ENCODE measurements at regions not wholly inside any gene's neighbourhood (a gene's known extent, or its start where the extent isn't known, plus 50 kb on each side); places are given as distances from the start of the nearest gene placed in this dataset.
"Not testable (repeated sequence)": the region's sequence is repeated elsewhere in the genome, so short reads cannot be mapped to it uniquely, and the experiment has no call there.

DNA sequence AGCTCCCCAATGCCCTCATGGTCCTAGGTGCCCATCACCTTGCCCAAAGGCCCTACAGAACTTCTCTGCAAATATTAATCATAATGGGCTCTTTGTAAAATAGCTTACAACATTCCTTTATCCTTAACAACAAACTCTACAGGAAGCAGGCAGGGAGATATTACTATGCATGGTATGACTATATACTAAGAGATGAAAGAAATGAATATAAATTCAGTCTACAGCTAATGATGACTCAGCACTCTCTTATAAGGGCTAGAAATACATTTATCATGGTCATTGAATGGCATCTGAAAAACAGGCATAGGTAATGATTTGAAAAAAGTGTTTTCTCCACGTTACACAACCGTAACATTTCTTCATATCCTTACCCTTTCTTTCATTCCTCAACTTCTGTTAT, 254.8 kb upstream of the DSEL start:
- H3K36me3 Mint-ChIP-seq (ENCODE audit: insufficient read depth) = no peaks in the 10 kb centered on the region
- no peak for DNase-seq (ENCODE audit: low spot score, unreplicated experiment)
- no peaks in the 10 kb centered on the region for H3K4me1 Mint-ChIP-seq (ENCODE audit: low read depth)
- TF ChIP-seq, protein P1, sequence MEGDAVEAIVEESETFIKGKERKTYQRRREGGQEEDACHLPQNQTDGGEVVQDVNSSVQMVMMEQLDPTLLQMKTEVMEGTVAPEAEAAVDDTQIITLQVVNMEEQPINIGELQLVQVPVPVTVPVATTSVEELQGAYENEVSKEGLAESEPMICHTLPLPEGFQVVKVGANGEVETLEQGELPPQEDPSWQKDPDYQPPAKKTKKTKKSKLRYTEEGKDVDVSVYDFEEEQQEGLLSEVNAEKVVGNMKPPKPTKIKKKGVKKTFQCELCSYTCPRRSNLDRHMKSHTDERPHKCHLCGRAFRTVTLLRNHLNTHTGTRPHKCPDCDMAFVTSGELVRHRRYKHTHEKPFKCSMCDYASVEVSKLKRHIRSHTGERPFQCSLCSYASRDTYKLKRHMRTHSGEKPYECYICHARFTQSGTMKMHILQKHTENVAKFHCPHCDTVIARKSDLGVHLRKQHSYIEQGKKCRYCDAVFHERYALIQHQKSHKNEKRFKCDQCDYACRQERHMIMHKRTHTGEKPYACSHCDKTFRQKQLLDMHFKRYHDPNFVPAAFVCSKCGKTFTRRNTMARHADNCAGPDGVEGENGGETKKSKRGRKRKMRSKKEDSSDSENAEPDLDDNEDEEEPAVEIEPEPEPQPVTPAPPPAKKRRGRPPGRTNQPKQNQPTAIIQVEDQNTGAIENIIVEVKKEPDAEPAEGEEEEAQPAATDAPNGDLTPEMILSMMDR (IDR thresholded peaks at IDR 0.05; ENCODE audit: unreplicated experiment) = no peak
- H3K4me3 Mint-ChIP-seq (ENCODE audit: low read depth) = no peak overlapping the region
- H3K27ac Mint-ChIP-seq = no peak overlapping the region
- no peaks in the 10 kb centered on the region for H3K27me3 Mint-ChIP-seq
- H3K9me3 Mint-ChIP-seq (ENCODE audit: low read depth) = no peaks in the 10 kb centered on the region

GRCh38 chr18:67770520-67770919, 254.0 kb upstream of the DSEL start:
- no peak for DNase-seq (ENCODE audit: low spot score, unreplicated experiment)
- no peak overlapping the region for H3K4me3 Mint-ChIP-seq (ENCODE audit: low read depth)
- H3K4me1 Mint-ChIP-seq (ENCODE audit: low read depth) = no peaks in the 10 kb centered on the region
- H3K27ac Mint-ChIP-seq = no peak overlapping the region
- no peaks in the 10 kb centered on the region for H3K27me3 Mint-ChIP-seq
- H3K36me3 Mint-ChIP-seq (ENCODE audit: insufficient read depth) = no peaks in the 10 kb centered on the region
- no peaks in the 10 kb centered on the region for H3K9me3 Mint-ChIP-seq (ENCODE audit: low read depth)
- TF ChIP-seq, protein P1 (IDR thresholded peaks at IDR 0.05; ENCODE audit: unreplicated experiment) = no peak

DNA sequence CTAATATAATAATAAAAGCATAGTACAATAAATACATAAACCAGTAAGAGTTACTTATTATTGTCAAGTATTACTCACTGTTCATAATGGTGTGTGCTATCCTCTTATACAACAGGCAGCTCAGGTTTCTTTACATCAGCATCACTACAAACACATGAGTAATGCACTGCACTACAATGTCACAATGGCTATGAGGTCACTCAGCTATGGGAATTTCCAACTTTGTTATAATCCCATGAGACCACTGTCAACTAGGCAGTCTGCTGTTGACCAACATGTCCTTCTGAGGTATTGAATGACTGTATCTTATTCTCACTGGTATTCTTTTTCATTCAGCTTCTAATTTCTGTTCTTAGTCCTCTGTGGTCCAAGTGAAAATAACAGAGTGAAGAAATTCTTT, 250.4 kb upstream of the DSEL start:
- no peak for DNase-seq (ENCODE audit: low spot score, unreplicated experiment)
- Mint-ChIP-seq H3K4me1 (ENCODE audit: low read depth) (no peaks in the 10 kb centered on the region), H3K27ac (no peak overlapping the region)

DNA sequence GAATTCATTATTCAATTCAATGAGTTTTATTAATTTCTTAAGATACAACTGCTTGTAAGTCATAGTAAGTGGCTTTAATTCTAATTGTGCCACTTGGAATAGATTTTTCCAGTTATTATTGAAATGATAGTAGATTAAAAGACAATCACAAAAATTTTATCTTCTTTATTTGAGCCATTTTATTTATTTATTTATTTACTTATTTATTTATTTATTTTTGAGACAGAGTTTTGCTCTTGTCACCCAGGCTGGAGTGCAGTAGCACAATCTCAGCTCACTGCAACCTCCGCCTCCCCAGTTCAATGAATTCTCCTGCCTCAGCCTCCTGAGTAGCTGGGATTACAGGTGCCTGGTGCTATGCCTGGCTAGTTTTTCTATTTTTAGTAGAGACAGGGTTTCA, 235.7 kb upstream of the DSEL start:
- not testable (repeated sequence) for DNase-seq (ENCODE audit: low spot score, unreplicated experiment); H3K27ac Mint-ChIP-seq; H3K36me3 Mint-ChIP-seq (ENCODE audit: insufficient read depth); H3K27me3 Mint-ChIP-seq; H3K4me1 Mint-ChIP-seq (ENCODE audit: low read depth); H3K4me3 Mint-ChIP-seq (ENCODE audit: low read depth); H3K9me3 Mint-ChIP-seq (ENCODE audit: low read depth)

More for the DNA sequence above, 250.4 kb upstream of the DSEL start:
- TF ChIP-seq, protein P1 (IDR thresholded peaks at IDR 0.05; ENCODE audit: unreplicated experiment) = no peak
- no peak overlapping the region for H3K4me3 Mint-ChIP-seq (ENCODE audit: low read depth)
- no peaks in the 10 kb centered on the region for H3K27me3 Mint-ChIP-seq
- H3K9me3 Mint-ChIP-seq (ENCODE audit: low read depth) = no peaks in the 10 kb centered on the region
- H3K36me3 Mint-ChIP-seq (ENCODE audit: insufficient read depth) = no peaks in the 10 kb centered on the region

DNA sequence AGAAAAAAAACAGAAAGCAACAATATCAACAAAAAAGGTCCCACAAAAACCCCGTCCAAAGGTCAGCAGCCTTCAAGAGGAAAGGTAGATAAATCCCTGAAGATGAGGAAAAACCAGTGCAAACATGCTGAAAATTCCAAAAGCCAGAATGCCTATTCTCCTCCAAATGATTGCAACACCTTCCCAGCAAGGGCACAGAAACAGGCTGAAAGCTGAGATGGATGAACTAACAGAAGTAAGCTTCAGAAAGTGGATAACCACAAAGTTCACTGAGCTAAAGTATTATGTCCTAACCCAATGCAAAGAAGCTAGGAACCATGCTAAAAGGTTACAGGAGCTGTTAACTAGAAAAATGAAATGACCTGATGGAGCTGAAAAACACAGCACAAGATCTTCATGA, 226.4 kb upstream of the DSEL start:
- Mint-ChIP-seq H3K36me3 (ENCODE audit: insufficient read depth) (no peaks in the 10 kb centered on the region), H3K27me3 (no peaks in the 10 kb centered on the region), H3K27ac (no peak overlapping the region), H3K9me3 (ENCODE audit: low read depth) (peaks cover 44% of the 10 kb centered on the region), H3K4me3 (ENCODE audit: low read depth) (no peak overlapping the region), H3K4me1 (ENCODE audit: low read depth) (peaks cover 2% of the 10 kb centered on the region)
- TF ChIP-seq, protein P1 (IDR thresholded peaks at IDR 0.05; ENCODE audit: unreplicated experiment) = no peak
- no peak for DNase-seq (ENCODE audit: low spot score, unreplicated experiment)

- H3K36me3 Mint-ChIP-seq (ENCODE audit: insufficient read depth) = no peaks in the 10 kb centered on the region
- DNase-seq (ENCODE audit: low spot score, unreplicated experiment) = no peak
- no peaks in the 10 kb centered on the region for H3K27me3 Mint-ChIP-seq
- TF ChIP-seq, protein P1 (IDR thresholded peaks at IDR 0.05; ENCODE audit: unreplicated experiment) = no peak
- no peak overlapping the region for H3K27ac Mint-ChIP-seq
- no peak overlapping the region for H3K4me3 Mint-ChIP-seq (ENCODE audit: low read depth)
- peaks cover 42% of the 10 kb centered on the region for H3K9me3 Mint-ChIP-seq (ENCODE audit: low read depth)
- H3K4me1 Mint-ChIP-seq (ENCODE audit: low read depth) = peaks cover 2% of the 10 kb centered on the region
Measured at GRCh38 chr18:67742525-67742924, 226.0 kb upstream of the DSEL start.

Measured in progenitor cell of endocrine pancreas (in vitro differentiated cells).